ENCODE measurements at regions not wholly inside any gene's neighbourhood (a gene's known extent, or its start where the extent isn't known, plus 50 kb on each side); places are given as distances from the start of the nearest gene placed in this dataset.

DNA sequence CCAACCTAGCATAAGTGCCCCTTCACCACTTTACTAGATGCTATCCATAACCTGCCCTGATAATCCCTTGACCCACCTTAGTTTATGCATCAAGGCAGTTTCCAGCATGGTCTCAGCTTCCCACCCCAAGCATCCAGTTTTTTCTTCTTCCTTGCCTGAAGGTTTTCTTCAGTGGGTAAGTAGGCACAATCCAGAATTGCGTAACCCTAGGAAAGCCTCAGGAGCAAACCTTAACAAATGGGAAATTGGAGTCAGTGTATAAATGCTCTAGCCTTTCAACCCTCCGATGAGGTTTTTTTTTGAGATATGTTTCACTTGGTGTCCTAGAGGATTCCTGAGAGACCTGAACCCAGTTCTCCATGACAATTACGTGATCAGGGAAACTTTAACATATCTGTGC lies 614.0 kb upstream of the BOD1L1 start:
- TF ChIP-seq, protein P1, sequence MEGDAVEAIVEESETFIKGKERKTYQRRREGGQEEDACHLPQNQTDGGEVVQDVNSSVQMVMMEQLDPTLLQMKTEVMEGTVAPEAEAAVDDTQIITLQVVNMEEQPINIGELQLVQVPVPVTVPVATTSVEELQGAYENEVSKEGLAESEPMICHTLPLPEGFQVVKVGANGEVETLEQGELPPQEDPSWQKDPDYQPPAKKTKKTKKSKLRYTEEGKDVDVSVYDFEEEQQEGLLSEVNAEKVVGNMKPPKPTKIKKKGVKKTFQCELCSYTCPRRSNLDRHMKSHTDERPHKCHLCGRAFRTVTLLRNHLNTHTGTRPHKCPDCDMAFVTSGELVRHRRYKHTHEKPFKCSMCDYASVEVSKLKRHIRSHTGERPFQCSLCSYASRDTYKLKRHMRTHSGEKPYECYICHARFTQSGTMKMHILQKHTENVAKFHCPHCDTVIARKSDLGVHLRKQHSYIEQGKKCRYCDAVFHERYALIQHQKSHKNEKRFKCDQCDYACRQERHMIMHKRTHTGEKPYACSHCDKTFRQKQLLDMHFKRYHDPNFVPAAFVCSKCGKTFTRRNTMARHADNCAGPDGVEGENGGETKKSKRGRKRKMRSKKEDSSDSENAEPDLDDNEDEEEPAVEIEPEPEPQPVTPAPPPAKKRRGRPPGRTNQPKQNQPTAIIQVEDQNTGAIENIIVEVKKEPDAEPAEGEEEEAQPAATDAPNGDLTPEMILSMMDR (IDR thresholded peaks at IDR 0.05 in 4 of 5, conservative IDR thresholded peaks at IDR 0.05 in 1 of 5) = no peak
- no peak for TF ChIP-seq POLR2A (IDR thresholded peaks at IDR 0.05)

All from gastrocnemius medialis (tissue), 4 donors.